ENCODE measurements at regions not wholly inside any gene's neighbourhood (a gene's known extent, or its start where the extent isn't known, plus 50 kb on each side); places are given as distances from the start of the nearest gene placed in this dataset.

- DNase-seq (ENCODE audit: low spot score), result no peak
These were observed 1817.2 kb downstream of the STIM2 start for GRCh38 chr4:28677808-28678207.

- peak; percentile 34 for DNase-seq (ENCODE audit: low spot score)
These were observed 1822.2 kb downstream of the STIM2 start for GRCh38 chr4:28682847-28683246.

GRCh38 chr4:28686618-28687017 is 1826.0 kb downstream of the STIM2 start:
- DNase-seq (ENCODE audit: low spot score), result peak; percentile 68

- DNase-seq (ENCODE audit: low spot score), result no peak
These were observed 1830.2 kb downstream of the STIM2 start for GRCh38 chr4:28690890-28691289.

- no peak for DNase-seq (ENCODE audit: low spot score)
These were observed 1841.9 kb downstream of the STIM2 start for GRCh38 chr4:28702571-28702970.

GRCh38 chr4:28709891-28710290 is 1849.2 kb downstream of the STIM2 start:
- no peak for DNase-seq (ENCODE audit: low spot score)

GRCh38 chr4:28723371-28723770 is 1862.7 kb downstream of the STIM2 start:
- DNase-seq (ENCODE audit: low spot score), result peak; percentile 10

GRCh38 chr4:28724239-28724638 is 1863.6 kb downstream of the STIM2 start:
- no peak for DNase-seq (ENCODE audit: low spot score)

GRCh38 chr4:28730304-28730703 is 1869.7 kb downstream of the STIM2 start:
- no peak for DNase-seq (ENCODE audit: low spot score)

GRCh38 chr4:28744066-28744465 is 1883.4 kb downstream of the STIM2 start:
- DNase-seq (ENCODE audit: low spot score), result no peak

GRCh38 chr4:28754376-28754775 is 1893.7 kb downstream of the STIM2 start:
- DNase-seq (ENCODE audit: low spot score), result no peak

- no peak for DNase-seq (ENCODE audit: low spot score)
These were observed 1894.4 kb downstream of the STIM2 start for GRCh38 chr4:28755081-28755480.

- DNase-seq (ENCODE audit: low spot score), result no peak
These were observed 1898.4 kb downstream of the STIM2 start for GRCh38 chr4:28759064-28759463.

- no peak for DNase-seq (ENCODE audit: low spot score)
These were observed 1899.4 kb downstream of the STIM2 start for GRCh38 chr4:28760003-28760402.

- no peak for DNase-seq (ENCODE audit: low spot score)
These were observed 1911.4 kb downstream of the STIM2 start for GRCh38 chr4:28772066-28772465.

GRCh38 chr4:28772788-28773187 is 1912.1 kb downstream of the STIM2 start:
- no peak for DNase-seq (ENCODE audit: low spot score)

GRCh38 chr4:28774344-28774743 is 1913.7 kb downstream of the STIM2 start:
- DNase-seq (ENCODE audit: low spot score), result no peak

GRCh38 chr4:28776004-28776403 is 1915.4 kb downstream of the STIM2 start:
- no peak for DNase-seq (ENCODE audit: low spot score)

- DNase-seq (ENCODE audit: low spot score), result no peak
These were observed 1923.5 kb downstream of the STIM2 start for GRCh38 chr4:28784188-28784587.

- no peak for DNase-seq (ENCODE audit: low spot score)
These were observed 1927.3 kb downstream of the STIM2 start for GRCh38 chr4:28787947-28788346.

GRCh38 chr4:28788929-28789490 is 1928.4 kb downstream of the STIM2 start:
- no peak for DNase-seq (ENCODE audit: low spot score)

- DNase-seq (ENCODE audit: low spot score), result no peak
These were observed 1927.1 kb upstream of the PCDH7 start for GRCh38 chr4:28792917-28793597.

- no peak for DNase-seq (ENCODE audit: low spot score)
These were observed 1920.5 kb upstream of the PCDH7 start for GRCh38 chr4:28799696-28800095.

- no peak for DNase-seq (ENCODE audit: low spot score)
These were observed 1909.1 kb upstream of the PCDH7 start for GRCh38 chr4:28811025-28811424.

All from iPS-NIHi11 (cell line).